ENCODE measurements at regions not wholly inside any gene's neighbourhood (a gene's known extent, or its start where the extent isn't known, plus 50 kb on each side); places are given as distances from the start of the nearest gene placed in this dataset.
A peak's percentile ranks its signal among the peaks of the same experiment; 100 is the strongest.

DNA sequence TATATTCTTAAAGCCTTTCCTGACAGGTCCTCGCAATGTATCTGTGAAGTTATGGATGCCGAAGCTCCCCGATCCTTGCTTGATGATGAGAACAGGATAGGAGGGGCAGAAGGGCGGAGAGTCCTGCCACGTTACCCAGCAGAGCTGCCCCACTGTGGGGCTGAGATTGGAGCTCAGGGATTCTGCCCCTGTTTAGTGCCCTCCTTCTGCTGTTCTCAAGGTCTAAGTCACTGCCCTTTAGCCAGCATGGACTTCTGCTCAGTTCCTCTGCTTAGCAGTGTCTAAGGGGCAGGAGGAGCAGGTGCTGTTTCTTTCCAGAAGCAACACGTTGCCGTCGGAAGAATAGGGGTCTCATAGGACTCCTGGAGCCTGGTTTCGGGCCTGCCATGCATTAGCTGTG, 164.2 kb upstream of the B3GAT1 start:
- no peak overlapping the region for H2AFZ ChIP-seq (ENCODE audit: low read length)
- H2BK12ac ChIP-seq (ENCODE audit: low read depth, low read length) = no peak overlapping the region
- CTCF ChIA-PET (ENCODE audit: partially characterized antibody) = interaction anchor here (0.7 to 1.4 kb wide), 7 partner anchors 16 to 177 kb away, joined by 3 read pairs; no protein-coding TSS in a partner anchor
- no peaks in the 10 kb centered on the region for H3K23me2 ChIP-seq (ENCODE audit: low read depth, low read length)
- H4K91ac ChIP-seq (replicated peaks; ENCODE audit: insufficient read length, low read length) = no peak overlapping the region
- no peak overlapping the region for H3K56ac ChIP-seq (replicated peaks; ENCODE audit: insufficient read length, low read depth, low read length)
- POLR2A ChIA-PET (ENCODE audit: partially characterized antibody) = interaction anchor here (1.3 kb wide), 1 partner anchor 23 kb away, joined by 3 read pairs; no protein-coding TSS in a partner anchor
- no peak overlapping the region for H4K8ac ChIP-seq (ENCODE audit: extremely low read depth, insufficient read depth, low read length)
- 78% methylated on average over 9 of the region's 9 CpGs; no CpG with 5 or more reads in 1 of the 2 experiments for WGBS, 2 experiments (ENCODE audit: extremely low coverage in 1 of 2, insufficient coverage in 1 of 2, insufficient read length in 1 of 2, insufficient replicate concordance in 2 of 2, low coverage in 1 of 2, low lambda C conversion rate in 2 of 2, missing lambda C conversion rate in 1 of 2)
- H3K79me2 ChIP-seq (ENCODE audit: control insufficient read depth in 1 of 2, insufficient read depth in 2 of 2, low read length in 2 of 2) = no peaks in the 10 kb centered on the region
- no peak overlapping the region for H2AK5ac ChIP-seq (ENCODE audit: low read depth, low read length)
- no peak overlapping the region for H3K4me3 ChIP-seq (ENCODE audit: extremely low read depth in 1 of 4, insufficient read depth in 2 of 4, low read depth in 3 of 4, low read length in 4 of 4)
- TF ChIP-seq JUN (IDR thresholded peaks at IDR 0.05; ENCODE audit: low read depth, low read length) (no peak), CHD2 (IDR thresholded peaks at IDR 0.05; ENCODE audit: low read length) (no peak), BRCA1 (IDR thresholded peaks at IDR 0.05; ENCODE audit: low read depth, low read length) (no peak), TEAD4 (IDR thresholded peaks at IDR 0.05; ENCODE audit: low read depth, low read length) (no peak), SP1 (IDR thresholded peaks at IDR 0.05; ENCODE audit: low read depth, low read length) (no peak), RXRA (IDR thresholded peaks at IDR 0.05; ENCODE audit: insufficient read depth, low read depth, low read length) (no peak), EZH2 (IDR thresholded peaks at IDR 0.05; ENCODE audit: low read depth, low read length, severe bottlenecking) (no peak), POU5F1 (IDR thresholded peaks at IDR 0.05; ENCODE audit: low read depth, low read length) (no peak), EP300 (IDR thresholded peaks at IDR 0.05; ENCODE audit: borderline replicate concordance in 1 of 2, low read depth in 2 of 2, low read length in 2 of 2) (no peak), GABPA (IDR thresholded peaks at IDR 0.05; ENCODE audit: borderline replicate concordance, insufficient read depth, low read length) (no peak), JUND (IDR thresholded peaks at IDR 0.05; ENCODE audit: low read length) (no peak), SAP30 (IDR thresholded peaks at IDR 0.05; ENCODE audit: insufficient read depth, insufficient replicate concordance, low read length) (no peak)
- H3K36me3 ChIP-seq (ENCODE audit: control insufficient read depth in 2 of 4, insufficient read depth in 4 of 4, low read length in 3 of 4) = no peaks in the 10 kb centered on the region
- no peak overlapping the region for H2BK5ac ChIP-seq (ENCODE audit: low read depth, low read length)
- H3K79me1 ChIP-seq (ENCODE audit: low read depth, low read length) = no peaks in the 10 kb centered on the region
- H2BK15ac ChIP-seq (ENCODE audit: low read length) = no peak overlapping the region
- H3K4me1 ChIP-seq (replicated peaks in 1 of 4; ENCODE audit: control insufficient read depth in 3 of 4, insufficient read depth in 4 of 4, low read length in 3 of 4) = no peaks in the 10 kb centered on the region; a peak in 1 of 7 replicates
- no peak overlapping the region for H3K23ac ChIP-seq (ENCODE audit: insufficient read length)
- no peak overlapping the region for H3K27ac ChIP-seq (ENCODE audit: low read depth, low read length)
- H3K9ac ChIP-seq (replicated peaks in 1 of 4; ENCODE audit: extremely low read depth in 1 of 4, low read depth in 3 of 4, low read length in 3 of 4) = no peak overlapping the region
- H3K14ac ChIP-seq (ENCODE audit: insufficient read length) = no peak overlapping the region
- H3K9me3 ChIP-seq (ENCODE audit: insufficient read depth in 2 of 2, low read depth in 1 of 2, low read length in 1 of 2) = no peaks in the 10 kb centered on the region
- H3K27me3 ChIP-seq (replicated peaks in 1 of 4; ENCODE audit: control insufficient read depth in 3 of 4, extremely low read depth in 1 of 4, insufficient read depth in 3 of 4, low read length in 3 of 4) = peaks cover 0 to 2% (median 0%) of the 10 kb centered on the region in 4 experiments; a peak in 2 of 7 replicates
- no peak for FAIRE-seq
- H4K5ac ChIP-seq (ENCODE audit: insufficient read length, low read depth, low read length) = no peak overlapping the region
- H2BK20ac ChIP-seq (ENCODE audit: low read length) = no peak overlapping the region
- DNase-seq (ENCODE audit: low read depth in 1 of 2, low spot score in 2 of 2) = peak in 1 of 2 experiments; percentile 29
- no peak overlapping the region for H2BK120ac ChIP-seq (replicated peaks; ENCODE audit: low read depth, low read length)
- H3K18ac ChIP-seq (ENCODE audit: extremely low read depth, low read length) = 0 out of 2 replicates have a peak overlapping the region, but pooled peaks have one; percentile 41
- H3K4me2 ChIP-seq (ENCODE audit: insufficient read depth in 1 of 2, low read depth in 2 of 2, low read length in 2 of 2) = no peak overlapping the region
- no peak overlapping the region for H3K4ac ChIP-seq (replicated peaks; ENCODE audit: insufficient read length, low read depth, low read length)
- no peaks in the 10 kb centered on the region for H4K20me1 ChIP-seq (replicated peaks in 1 of 2; ENCODE audit: control insufficient read depth in 1 of 2, insufficient read depth in 2 of 2, low read length in 2 of 2)
